ENCODE measurements at regions not wholly inside any gene's neighbourhood (a gene's known extent, or its start where the extent isn't known, plus 50 kb on each side); places are given as distances from the start of the nearest gene placed in this dataset.

DNA sequence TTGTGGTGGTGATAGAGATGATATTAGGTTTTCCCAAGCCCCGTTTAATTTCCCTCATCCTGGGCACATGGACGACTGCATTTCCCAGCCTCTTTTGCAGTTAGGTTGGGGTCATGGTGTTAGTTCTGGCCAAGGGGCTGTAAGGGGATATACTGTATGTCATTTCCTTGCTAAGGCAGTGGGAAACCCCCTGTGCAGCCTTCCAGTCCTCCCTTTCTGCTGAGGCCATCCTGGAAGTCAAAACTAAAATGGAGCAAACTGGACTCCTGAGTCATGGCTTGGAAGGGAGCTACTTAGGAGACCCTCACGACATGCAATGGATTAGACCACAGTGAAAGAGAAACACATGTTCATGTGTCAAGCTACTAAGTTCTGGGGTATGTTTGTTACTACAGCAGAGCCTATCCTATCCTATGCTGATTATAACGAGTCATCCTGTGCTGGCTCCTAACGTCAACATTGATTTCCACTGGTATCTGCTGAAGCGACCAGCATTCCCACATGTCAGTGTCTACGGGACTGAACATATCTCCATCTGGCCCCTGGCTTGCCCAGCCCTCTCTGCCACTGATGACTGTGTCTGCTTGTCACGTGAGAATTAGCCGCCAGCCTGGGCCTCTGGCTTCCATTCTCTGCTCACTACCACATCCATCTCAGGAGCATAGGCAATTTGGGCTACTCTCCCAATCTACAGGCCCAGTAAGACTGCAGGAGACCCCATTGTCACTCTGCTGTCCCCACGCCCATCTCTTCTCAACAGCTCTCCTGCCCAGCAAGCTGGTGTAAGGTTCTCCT, 85.6 kb upstream of the MEF2A start:
- intact Hi-C loops (cut with DNase I; ENCODE audit: low total_unique reads): no loop called here

DNA sequence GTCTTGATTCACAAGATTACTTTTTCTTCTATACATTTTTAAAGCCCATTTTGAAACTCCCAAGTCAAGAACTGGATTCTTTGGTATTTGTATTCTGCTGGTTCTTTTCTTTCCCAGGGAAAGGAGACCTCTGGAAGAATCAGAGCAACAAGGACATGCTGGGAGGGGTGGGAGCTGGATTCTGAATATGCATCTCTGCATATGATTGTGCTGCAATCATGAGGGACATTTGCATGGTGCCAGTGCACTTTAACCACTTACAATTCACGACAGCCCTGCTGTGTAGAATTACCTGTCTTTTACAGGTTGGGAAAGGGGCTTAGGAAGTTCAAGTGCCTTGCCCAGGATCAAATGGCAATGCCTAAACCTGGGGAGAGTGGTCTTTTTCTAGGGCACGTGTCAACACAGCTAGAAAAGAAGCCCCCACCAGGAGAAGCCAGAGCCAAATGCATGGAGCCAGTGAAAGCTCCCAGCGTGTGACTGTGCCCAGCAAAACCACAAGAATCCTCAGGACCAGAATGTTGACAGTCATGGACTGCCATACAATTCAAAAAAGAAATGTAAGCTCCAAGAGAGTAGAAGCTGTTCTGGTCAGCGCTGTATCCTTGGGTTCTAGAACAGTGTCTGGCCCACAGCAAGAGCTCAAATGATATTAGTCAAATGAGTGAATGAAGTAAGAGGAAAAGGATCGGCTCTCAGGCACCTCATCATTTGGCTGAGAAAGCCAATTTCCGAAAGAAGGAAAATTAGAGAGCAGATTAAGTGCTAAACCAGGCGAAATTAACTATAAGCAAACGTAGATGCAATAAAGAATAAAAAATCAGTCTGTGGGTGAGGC, 84.5 kb upstream of the MEF2A start:
- H3K4me1 ChIP-seq: peaks cover 0 to 21% (median 13%) of the 10 kb centered on the region in 4 donors
- no peaks in the 10 kb centered on the region for H3K9me3 ChIP-seq
- TF ChIP-seq CTCF (IDR thresholded peaks at IDR 0.05): no peak
- no peak overlapping the region for H3K27ac ChIP-seq
- H3K27me3 ChIP-seq: no peaks in the 10 kb centered on the region
- no peaks in the 10 kb centered on the region for H3K36me3 ChIP-seq
- H3K4me3 ChIP-seq: no peak overlapping the region
- intact Hi-C loops (cut with DNase I; ENCODE audit: low total_unique reads): no loop called here
- DNase-seq: no peak

More for the DNA sequence above, 85.6 kb upstream of the MEF2A start:
- no peaks in the 10 kb centered on the region for H3K9me3 ChIP-seq
- H3K4me3 ChIP-seq: no peak overlapping the region
- H3K4me1 ChIP-seq: peaks cover 0 to 20% (median 17%) of the 10 kb centered on the region in 4 donors
- H3K36me3 ChIP-seq: no peaks in the 10 kb centered on the region
- DNase-seq: no peak
- H3K27me3 ChIP-seq: no peaks in the 10 kb centered on the region
- H3K27ac ChIP-seq: no peak overlapping the region
- TF ChIP-seq CTCF (IDR thresholded peaks at IDR 0.05): no peak

GRCh38 chr15:99481951-99482230, 83.9 kb upstream of the MEF2A start:
- intact Hi-C loops (cut with DNase I; ENCODE audit: low total_unique reads): no loop called here
- Histone ChIP-seq H3K27me3 (no peaks in the 10 kb centered on the region), H3K4me1 (peaks cover 0 to 20% (median 12%) of the 10 kb centered on the region in 4 donors), H3K27ac (no peak overlapping the region), H3K9me3 (no peaks in the 10 kb centered on the region), H3K4me3 (no peak overlapping the region), H3K36me3 (no peaks in the 10 kb centered on the region)
- no peak for TF ChIP-seq CTCF (IDR thresholded peaks at IDR 0.05)
- no peak for DNase-seq

DNA sequence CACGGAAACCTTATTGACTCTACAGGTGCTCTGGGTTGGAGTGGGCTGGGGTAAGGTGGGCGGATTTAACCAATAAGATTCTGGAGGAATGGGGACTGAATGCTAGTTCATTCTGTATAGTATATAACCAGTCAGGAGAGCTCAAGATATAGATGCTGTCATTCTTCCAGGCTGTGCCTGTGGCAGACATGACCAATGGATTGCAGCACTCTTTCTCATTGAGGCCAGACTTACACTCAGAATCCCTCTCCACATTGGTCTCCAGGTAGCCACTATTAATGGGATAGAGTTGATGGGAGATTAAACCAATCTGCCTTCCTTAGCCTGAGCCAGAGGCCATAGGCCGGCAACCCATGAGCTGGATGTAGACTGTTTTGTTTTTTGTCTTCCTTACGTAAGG, 82.8 kb upstream of the MEF2A start:
- intact Hi-C loops (cut with DNase I; ENCODE audit: low total_unique reads): no loop called here
- no peak for DNase-seq
- no peaks in the 10 kb centered on the region for H3K27me3 ChIP-seq
- H3K36me3 ChIP-seq: no peaks in the 10 kb centered on the region
- peaks cover 0 to 17% (median 12%) of the 10 kb centered on the region in 4 donors for H3K4me1 ChIP-seq
- H3K4me3 ChIP-seq: no peak overlapping the region
- H3K9me3 ChIP-seq: no peaks in the 10 kb centered on the region
- H3K27ac ChIP-seq: no peak overlapping the region
- no peak for TF ChIP-seq CTCF (IDR thresholded peaks at IDR 0.05)

- Histone ChIP-seq H3K4me1 (peaks cover 0 to 17% (median 12%) of the 10 kb centered on the region in 4 donors), H3K9me3 (no peaks in the 10 kb centered on the region), H3K4me3 (no peak overlapping the region), H3K27me3 (no peaks in the 10 kb centered on the region), H3K27ac (peak overlapping the region; percentile 74 to 77), H3K36me3 (no peaks in the 10 kb centered on the region)
- DNase-seq: peak in 1 of 2 donors; percentile 62
- intact Hi-C loops (cut with DNase I; ENCODE audit: low total_unique reads): no loop called here
- TF ChIP-seq CTCF (IDR thresholded peaks at IDR 0.05): no peak
These were observed 80.4 kb upstream of the MEF2A start for GRCh38 chr15:99485153-99485961.

All from tibial artery (tissue), 4 donors.